Activated CD4-positive, alpha-beta T cell treated with anti-CD3 and anti-CD28 coated beads for 48 hours (primary cell): ENCODE measurements at regions not wholly inside any gene's neighbourhood (a gene's known extent, or its start where the extent isn't known, plus 50 kb on each side); places are given as distances from the start of the nearest gene placed in this dataset.
"Not testable (repeated sequence)": the region's sequence is repeated elsewhere in the genome, so short reads cannot be mapped to it uniquely, and the experiment has no call there.

Source experiments
- DNase-seq: peaks from one replicate; pipeline ENCODE4 v3.0.0-alpha.2; 2020

- no peak for DNase-seq
These were observed 212.8 kb downstream of the FGF9 start for GRCh38 chr13:21883713-21884112.

DNA sequence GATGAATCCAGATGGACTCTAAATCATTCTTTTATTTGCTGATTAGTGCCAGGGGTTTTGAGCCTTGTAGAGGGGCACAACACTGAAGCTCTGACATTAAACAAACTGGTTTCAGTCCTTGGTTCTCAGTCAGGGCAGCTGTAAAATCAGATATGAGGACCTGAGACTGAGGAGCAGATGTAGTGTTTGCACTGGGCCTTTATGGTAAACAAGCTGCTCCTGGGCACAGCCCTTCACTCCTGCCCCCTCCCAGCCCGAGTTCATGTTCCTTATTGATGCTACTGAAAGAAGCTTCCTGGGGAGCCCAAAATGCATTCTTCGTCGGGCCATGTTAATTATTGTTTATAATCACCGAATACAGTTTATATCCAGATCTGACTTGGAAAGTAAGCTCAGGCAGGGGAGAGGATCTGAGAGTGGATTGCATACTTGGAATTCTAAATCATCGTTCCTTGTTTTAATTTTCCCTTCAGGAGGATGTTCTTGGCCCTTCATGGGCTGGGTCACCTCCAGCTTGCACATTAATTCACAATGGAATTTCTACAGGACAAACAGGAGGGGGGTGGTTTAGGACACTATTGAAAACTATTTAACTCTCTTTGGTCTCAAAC lies 213.5 kb downstream of the FGF9 start:
- no peak for DNase-seq

- DNase-seq: no peak
These were observed 214.2 kb downstream of the FGF9 start for GRCh38 chr13:21884965-21885567.

DNA sequence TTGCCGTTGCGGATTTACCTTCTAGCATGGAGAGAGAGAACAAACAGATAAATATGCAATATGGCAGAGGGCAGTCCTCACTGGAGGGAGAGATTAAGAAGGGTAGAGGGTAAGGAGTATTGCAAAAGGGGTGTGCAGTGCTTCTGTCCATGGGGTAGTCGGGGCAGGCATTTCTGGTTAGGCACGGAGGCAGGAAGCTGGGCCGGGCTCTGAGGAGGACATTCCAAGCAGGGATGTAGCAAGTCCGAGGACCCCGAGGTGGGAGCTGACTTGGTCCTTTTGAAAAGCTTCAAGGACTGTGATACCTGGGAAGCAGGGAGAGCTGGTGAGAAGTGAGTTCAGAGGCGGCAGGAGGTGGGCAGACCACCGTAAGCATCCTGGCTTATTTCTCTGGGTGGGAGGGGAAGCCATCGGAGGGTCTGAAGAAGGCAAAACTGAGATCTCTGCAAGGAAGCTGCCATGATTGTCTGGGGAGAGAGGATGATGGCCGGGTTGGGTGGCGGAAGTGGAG lies 214.9 kb downstream of the FGF9 start:
- DNase-seq: no peak

DNA sequence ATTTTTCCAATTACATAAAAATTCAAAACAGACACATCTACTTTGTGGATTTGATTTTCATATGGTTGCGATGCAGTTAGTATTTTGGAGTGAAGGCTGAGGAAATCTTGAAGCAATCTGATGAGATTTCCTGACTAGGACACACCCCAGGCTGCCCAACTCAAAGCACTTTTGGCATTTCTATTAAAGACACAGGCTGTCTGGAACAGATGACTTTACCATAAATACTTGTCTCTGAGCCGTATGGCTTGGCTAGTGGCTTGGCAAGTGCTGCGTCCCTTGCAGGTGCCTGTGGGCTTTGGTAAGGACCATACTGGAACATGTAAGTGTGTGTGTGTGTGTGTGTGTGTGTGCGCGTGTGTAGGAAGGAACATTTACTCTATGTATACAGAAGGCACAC lies 218.8 kb downstream of the FGF9 start:
- DNase-seq: no peak

- not testable (repeated sequence) for DNase-seq
These were observed 219.3 kb downstream of the FGF9 start for GRCh38 chr13:21890220-21890619.

DNA sequence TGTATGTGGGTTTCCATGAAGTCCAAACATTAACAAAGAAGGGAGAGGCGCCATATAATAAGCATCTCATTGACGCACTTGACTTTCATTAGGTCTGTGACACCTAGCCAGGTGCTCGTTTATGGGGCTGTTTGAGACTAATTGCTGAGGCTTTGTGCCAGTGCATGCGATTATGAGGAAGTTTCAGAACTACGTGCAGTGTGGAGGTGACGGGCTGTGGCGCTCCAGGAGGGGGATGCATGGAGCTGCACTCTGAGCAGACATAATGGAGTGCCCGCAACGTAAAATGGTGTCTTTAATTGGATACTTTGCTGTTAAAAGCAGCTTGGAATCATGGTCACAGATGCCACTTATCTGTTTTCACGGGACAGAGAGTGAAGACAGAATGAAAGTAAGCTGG lies 223.2 kb downstream of the FGF9 start:
- no peak for DNase-seq

DNA sequence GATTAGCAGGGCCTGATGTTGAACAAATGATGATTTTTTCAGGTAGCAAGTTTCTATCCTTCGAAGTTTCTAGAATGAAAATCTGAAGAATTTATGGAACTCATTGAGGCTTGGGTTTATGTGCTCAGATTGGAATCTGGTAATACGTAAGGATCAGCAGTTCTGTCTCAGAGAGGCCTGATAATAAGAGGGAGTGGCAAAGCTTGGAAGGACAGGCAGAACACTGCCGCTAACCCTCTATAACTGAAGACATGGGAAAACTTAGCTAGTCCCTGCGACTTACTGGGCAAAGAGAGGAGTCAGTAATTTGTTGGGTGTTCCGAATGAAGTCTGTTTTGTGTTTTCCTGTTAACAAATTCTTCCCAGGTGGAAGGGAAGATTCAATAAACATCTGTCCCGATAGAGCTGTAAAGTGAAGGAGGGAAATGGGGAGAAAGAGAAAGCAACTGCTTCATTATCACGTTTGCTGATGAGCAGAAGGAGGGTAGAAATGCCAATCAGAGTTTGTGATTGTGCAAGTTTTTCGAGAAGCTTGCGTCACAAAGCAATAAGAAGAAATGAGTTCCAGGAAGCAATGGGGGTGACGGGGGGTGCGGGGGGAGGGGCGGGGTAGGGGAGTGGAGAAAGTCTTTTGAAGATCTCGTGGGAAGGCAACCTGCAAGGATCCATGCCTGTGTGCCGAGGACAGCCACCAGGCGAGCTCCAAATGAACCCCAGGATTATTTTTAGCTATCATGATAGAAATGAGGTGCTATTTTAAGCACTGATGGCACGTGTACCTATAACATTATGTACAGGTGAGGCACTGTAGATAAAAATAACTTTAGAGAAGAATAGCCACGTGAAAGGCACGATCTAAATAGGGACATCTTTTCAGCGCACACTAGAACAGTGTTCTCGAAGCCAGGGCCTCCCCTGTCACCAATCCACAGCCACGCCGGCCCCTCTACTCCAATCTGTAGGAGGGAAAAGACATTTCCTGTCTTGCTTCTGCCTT lies 224.1 kb downstream of the FGF9 start:
- no peak for DNase-seq

DNA sequence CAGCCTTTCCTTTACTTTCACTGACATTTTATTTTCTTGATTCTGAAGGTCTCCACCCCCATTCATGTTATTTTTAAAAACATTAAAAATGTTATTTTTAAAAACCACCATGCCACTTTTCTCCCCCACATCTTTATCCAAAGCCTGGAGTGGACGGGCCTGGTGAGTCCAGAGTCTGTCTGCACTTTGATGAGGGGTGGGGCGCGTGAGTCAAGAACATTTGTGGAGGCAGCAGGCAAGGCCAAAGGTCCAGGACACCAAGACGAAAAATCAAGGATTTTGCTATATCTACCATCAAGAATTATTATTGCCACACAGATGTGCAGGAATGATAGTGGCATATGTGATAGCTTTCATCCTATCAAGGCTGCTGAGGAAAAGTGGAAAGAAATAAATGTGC lies 224.9 kb downstream of the FGF9 start:
- no peak for DNase-seq

DNA sequence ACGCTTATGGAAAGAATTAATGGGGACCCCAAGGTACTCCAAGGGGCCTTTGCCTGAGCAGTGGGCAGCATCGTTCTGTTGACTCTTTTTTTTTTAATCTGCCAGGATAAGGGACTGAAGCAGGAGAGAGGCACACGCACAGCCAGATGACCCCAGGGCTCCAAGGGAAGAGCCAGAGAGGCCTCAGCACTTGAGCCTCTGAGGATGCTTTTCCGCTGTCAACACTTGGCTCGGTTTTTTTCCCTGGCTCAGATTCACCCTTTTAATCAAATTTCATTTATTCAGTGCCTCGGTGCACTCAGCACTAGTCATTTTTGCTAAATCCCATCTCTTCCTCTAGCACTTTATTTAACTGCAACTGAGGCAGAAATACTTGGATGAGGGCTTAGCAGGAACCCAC lies 226.3 kb downstream of the FGF9 start:
- DNase-seq: no peak

GRCh38 chr13:21898459-21898858 lies 227.6 kb downstream of the FGF9 start:
- no peak for DNase-seq

GRCh38 chr13:21898945-21899344 lies 228.1 kb downstream of the FGF9 start:
- DNase-seq: no peak

DNA sequence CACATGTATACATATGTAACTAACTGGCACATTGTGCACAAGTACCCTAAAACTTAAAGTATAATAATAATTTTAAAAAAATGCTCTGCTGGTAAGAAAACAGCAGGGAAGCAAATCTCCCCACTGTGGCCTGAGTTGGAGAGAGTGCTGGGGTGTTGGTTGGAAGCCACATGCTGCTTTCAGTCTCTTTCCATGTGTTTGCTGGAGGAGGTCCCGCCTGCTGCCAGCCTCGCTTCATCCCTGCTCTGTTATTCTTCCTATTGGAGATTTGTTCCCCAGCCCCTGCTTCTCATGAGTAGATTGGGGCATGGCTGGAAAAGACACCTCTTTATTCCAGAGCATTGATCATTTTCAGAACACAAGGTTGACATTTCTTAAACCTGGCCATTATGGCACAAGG lies 230.5 kb downstream of the FGF9 start:
- DNase-seq: no peak

DNA sequence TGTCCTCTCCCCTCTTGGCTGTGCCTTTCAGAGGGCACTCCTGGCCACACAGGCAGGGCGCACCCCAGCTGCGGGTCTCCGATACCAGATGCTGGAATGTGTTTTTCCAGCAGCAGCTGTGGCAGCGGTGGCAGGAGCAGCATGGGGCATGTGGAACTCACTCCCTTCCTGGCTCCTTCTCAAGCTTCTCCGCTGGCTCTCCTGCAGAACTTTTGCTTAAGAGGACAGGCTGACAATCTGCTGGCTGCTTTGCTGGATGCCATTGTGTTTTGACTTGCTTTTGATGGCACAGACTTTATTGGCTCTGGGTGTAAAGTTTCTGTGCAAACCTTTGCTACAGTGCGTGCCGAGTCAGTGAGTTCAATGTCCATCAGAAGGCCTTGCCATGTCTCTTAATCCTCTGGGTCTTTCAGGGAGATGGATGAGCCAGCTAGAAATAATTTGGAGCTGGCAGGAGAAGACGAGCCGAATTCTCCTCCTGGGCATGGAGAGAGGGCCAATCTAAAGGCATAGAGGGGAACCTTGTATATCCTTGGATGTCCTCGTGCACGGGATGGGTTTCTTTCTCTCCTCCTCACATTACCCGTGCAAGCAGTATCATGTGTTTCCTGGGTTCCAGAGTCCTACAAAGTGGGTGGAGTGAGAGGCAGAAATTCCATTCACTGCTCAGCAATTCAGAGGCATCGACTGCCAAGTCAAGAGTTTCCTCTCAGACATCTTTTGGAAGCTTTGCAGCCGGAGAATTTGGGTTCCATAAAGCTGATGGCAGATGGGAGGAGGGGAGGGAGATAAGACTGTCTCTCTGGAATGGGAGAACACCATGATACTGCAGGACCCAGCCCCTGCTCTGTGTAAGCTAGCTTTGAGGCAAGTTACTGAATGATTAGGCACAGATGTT lies 231.2 kb downstream of the FGF9 start:
- DNase-seq: no peak

DNA sequence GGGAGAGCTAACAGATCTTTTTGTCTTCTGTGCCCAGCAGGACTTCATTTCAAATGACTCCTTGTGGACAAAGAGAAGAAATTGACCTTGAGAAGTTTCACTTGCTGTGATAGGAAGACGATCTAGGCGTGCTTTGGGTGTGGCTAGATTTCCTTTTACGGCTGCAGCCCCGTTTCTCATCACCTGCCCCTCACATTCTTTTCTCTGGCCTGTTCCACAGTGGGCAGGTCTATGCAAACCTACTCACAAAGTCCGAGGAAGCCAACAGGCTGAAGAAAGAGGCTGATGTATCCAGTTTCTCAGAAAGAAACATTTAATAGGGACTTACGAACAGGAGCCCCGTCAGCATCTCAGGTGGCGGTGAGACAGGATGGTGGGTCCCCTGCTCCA lies 231.8 kb downstream of the FGF9 start:
- DNase-seq: no peak

GRCh38 chr13:21905486-21905885 lies 234.6 kb downstream of the FGF9 start:
- DNase-seq: no peak

DNA sequence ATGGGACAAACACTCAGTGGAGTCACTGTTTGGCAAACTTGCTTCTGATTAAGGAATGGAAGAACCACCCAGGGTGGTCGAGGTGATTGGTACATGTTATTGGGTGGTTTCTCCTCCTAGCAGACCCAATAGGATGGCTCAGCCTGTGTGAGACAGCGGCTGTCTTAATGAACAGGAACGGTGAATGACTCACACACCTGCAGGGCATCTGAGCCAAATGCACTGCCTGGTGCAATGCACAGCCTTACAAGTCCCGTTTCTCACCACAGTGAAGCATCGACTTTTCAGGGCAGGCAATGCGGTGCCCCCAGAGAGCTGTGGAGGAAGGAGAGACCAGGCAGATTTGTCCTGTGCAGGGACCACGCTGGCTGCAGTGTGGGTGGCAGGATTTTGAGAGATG lies 238.5 kb downstream of the FGF9 start:
- no peak for DNase-seq

- no peak for DNase-seq
These were observed 239.7 kb downstream of the FGF9 start for GRCh38 chr13:21910546-21910945.

GRCh38 chr13:21911646-21912298 lies 240.9 kb downstream of the FGF9 start:
- DNase-seq: no peak

DNA sequence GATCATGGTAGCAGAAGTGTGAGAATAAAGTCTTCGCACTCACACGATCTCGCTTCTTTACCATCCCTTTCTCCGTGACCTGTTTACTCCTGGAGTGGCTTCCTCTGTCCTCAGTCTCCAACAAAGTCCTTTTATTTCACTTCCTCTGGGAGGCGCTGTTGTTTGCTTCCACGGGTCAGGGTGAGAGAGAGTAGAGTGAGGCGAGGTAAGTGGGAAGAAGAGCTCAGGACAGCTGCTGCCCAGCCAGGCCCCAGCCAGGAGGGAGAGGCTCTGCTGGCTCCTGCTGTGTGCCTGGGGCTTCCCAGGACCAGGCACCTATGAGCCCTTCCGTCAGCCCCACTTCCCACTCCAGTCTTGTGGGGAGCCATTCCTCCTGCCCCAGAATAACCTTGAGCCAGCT lies 242.1 kb downstream of the FGF9 start:
- DNase-seq: peak; percentile 4

DNA sequence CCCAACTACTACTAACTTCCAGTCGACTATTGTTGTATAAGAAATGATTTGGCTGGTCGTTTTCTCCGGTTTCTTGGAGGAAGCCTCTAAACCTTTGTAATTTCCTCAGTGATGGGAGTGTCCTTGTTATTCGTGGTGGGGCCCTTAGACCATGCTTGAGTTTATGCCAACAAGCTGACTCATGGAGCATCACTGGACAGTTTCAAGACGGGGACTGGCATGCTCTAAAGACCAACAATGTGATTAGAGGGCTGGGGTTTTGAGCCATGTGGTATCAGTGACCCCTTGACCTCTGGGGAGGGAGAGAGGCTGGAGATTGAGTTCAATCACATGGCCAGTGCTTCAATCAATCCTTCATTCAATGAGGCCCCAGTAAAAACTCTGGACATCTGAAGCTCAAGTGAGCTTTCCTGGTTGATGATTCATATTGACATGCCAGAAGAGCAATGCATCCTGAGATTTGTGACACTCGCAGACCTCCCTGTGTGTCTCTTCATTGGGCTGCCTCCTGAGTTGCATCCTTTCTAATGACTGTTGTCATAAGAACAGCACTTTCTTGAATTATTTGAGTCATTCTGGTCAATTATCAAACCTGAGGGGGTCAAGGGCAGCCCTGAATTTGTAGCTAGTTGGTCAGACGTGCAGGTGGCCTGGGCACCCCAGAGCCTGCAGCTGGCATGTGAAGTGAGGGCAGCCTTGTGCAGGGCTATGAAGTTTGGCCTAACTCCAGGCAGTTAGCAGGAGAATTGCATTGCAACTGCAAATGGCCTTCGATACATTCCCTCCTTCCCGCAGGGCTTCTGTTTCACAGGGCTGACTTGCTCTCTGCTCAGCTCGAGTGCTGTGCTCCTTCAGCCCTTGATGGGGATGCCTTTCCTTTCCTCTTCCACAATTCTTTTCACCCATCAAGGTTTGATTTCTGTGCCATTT lies 246.5 kb downstream of the FGF9 start:
- DNase-seq: no peak
